ENCODE measurements at regions not wholly inside any gene's neighbourhood (a gene's known extent, or its start where the extent isn't known, plus 50 kb on each side); places are given as distances from the start of the nearest gene placed in this dataset.

DNA sequence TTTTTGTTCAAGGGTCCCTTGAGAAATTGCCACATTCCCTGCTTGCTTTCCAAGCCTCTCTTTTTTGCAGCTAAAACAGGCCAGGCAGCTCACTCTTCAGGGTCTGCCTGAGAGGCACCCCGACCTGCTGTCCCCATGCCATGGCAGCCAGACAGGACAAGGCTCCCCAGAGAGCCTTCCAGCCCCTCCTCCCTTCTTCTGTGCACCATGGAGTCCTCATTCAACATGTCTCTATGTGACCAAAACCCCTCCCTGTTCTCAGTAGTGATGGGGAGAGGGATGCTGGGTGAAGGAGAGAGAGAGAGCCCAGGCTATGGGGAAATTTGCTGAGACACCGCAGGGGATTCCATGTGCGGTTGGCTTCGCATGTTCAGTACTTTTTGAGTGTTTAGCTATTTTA is 384.2 kb upstream of the ZNF507 start:
- H3K79me2 ChIP-seq (ENCODE audit: insufficient read depth, low read depth, low read length), result no peaks in the 10 kb centered on the region
- no peaks in the 10 kb centered on the region for H3K36me3 ChIP-seq (ENCODE audit: insufficient read depth, low read length)
- no peak for DNase-seq (ENCODE audit: low spot score)
- H3K9me3 ChIP-seq (ENCODE audit: low read length), result no peaks in the 10 kb centered on the region
- CTCF ChIA-PET (ENCODE audit: unreplicated experiment), result no interaction called here
- intact Hi-C loops (cut with micrococcal nuclease; ENCODE audit: unreplicated experiment), result no loop called here
- no peak for TF ChIP-seq EZH2phosphoT487 (IDR thresholded peaks at IDR 0.05; ENCODE audit: borderline replicate concordance, low read depth, low read length)
- TF ChIP-seq, protein P1, sequence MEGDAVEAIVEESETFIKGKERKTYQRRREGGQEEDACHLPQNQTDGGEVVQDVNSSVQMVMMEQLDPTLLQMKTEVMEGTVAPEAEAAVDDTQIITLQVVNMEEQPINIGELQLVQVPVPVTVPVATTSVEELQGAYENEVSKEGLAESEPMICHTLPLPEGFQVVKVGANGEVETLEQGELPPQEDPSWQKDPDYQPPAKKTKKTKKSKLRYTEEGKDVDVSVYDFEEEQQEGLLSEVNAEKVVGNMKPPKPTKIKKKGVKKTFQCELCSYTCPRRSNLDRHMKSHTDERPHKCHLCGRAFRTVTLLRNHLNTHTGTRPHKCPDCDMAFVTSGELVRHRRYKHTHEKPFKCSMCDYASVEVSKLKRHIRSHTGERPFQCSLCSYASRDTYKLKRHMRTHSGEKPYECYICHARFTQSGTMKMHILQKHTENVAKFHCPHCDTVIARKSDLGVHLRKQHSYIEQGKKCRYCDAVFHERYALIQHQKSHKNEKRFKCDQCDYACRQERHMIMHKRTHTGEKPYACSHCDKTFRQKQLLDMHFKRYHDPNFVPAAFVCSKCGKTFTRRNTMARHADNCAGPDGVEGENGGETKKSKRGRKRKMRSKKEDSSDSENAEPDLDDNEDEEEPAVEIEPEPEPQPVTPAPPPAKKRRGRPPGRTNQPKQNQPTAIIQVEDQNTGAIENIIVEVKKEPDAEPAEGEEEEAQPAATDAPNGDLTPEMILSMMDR (conservative IDR thresholded peaks at IDR 0.05; ENCODE audit: low read length), result no peak
- no peaks in the 10 kb centered on the region for H3K9me2 ChIP-seq (ENCODE audit: insufficient read depth, low read length)
- H3K4me3 ChIP-seq (ENCODE audit: low read depth, low read length, poor library complexity, severe bottlenecking), result no peak overlapping the region
- H3K4me2 ChIP-seq (ENCODE audit: low read length), result no peak overlapping the region
- POLR2A ChIA-PET, result no interaction called here
- no peaks in the 10 kb centered on the region for H3K4me1 ChIP-seq (ENCODE audit: insufficient read depth, low read length, poor library complexity, severe bottlenecking)
- no peaks in the 10 kb centered on the region for H4K20me1 ChIP-seq (ENCODE audit: insufficient read depth, low read length)
- BruUV-seq (replicated peaks), result no TSS peak
- H3K27ac ChIP-seq (ENCODE audit: low read depth, low read length, poor library complexity, severe bottlenecking), result no peak overlapping the region
- no peak overlapping the region for H2AFZ ChIP-seq (ENCODE audit: low read length)

DNA sequence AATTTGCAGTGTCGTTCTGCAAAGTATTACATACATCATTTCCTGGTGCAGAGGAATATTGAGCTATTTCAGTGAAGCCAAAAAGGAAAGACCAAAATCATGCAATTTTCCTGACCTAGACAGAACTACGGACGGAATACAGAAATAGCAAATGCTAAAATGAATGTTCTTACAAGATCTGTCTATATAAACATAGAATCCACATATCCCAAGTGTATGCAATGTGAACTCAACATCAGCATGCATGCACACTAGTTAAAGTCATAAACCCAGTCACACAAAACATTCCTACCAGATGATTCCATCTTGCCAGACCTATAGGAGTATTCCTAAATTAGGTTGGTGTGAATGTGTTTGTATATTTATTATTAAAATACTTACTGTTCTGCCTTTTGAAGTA is 383.7 kb upstream of the ZNF507 start:
- no peak for DNase-seq (ENCODE audit: low spot score)
- no peaks in the 10 kb centered on the region for H3K79me2 ChIP-seq (ENCODE audit: insufficient read depth, low read depth, low read length)
- no peaks in the 10 kb centered on the region for H3K9me2 ChIP-seq (ENCODE audit: insufficient read depth, low read length)
- no peaks in the 10 kb centered on the region for H4K20me1 ChIP-seq (ENCODE audit: insufficient read depth, low read length)
- POLR2A ChIA-PET, result no interaction called here
- no peak overlapping the region for H3K27ac ChIP-seq (ENCODE audit: low read depth, low read length, poor library complexity, severe bottlenecking)
- H3K4me2 ChIP-seq (ENCODE audit: low read length), result no peak overlapping the region
- CTCF ChIA-PET (ENCODE audit: unreplicated experiment), result interaction anchor here (0.5 kb wide), 1 partner anchor 20 kb away, joined by 3 read pairs; no protein-coding TSS in a partner anchor
- BruUV-seq (replicated peaks), result no TSS peak
- H3K36me3 ChIP-seq (ENCODE audit: insufficient read depth, low read length), result no peaks in the 10 kb centered on the region
- TF ChIP-seq EZH2phosphoT487 (IDR thresholded peaks at IDR 0.05; ENCODE audit: borderline replicate concordance, low read depth, low read length), result no peak
- TF ChIP-seq, protein P1 (conservative IDR thresholded peaks at IDR 0.05; ENCODE audit: low read length), result no peak
- intact Hi-C loops (cut with micrococcal nuclease; ENCODE audit: unreplicated experiment), result no loop called here
- no peaks in the 10 kb centered on the region for H3K9me3 ChIP-seq (ENCODE audit: low read length)
- H3K4me3 ChIP-seq (ENCODE audit: low read depth, low read length, poor library complexity, severe bottlenecking), result no peak overlapping the region
- H3K4me1 ChIP-seq (ENCODE audit: insufficient read depth, low read length, poor library complexity, severe bottlenecking), result no peaks in the 10 kb centered on the region
- H2AFZ ChIP-seq (ENCODE audit: low read length), result no peak overlapping the region

DNA sequence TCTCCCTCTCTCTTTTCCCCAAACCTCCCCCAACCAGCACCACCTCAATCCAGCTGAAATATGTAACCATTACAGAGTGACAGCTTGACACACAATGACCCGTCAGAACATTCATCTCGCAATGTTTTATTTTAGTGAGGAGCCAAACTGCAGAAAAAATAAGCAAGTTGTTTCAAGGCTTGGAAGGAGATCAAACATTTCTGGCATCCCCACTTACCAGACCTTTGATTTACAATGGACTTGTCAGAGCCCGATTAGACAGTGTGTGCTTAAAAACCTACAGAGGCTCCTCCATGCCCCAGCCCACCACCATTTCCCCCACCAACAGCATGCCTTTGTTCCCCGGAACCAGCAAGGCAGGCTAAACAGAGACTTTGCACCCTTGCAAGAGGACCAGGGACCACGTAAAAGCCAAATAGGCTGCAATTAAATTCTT is 382.8 kb upstream of the ZNF507 start:
- Histone ChIP-seq H3K4me1 (ENCODE audit: insufficient read depth, low read length, poor library complexity, severe bottlenecking) (no peaks in the 10 kb centered on the region), H3K27ac (ENCODE audit: low read depth, low read length, poor library complexity, severe bottlenecking) (no peak overlapping the region), H3K4me3 (ENCODE audit: low read depth, low read length, poor library complexity, severe bottlenecking) (no peak overlapping the region), H3K9me2 (ENCODE audit: insufficient read depth, low read length) (no peaks in the 10 kb centered on the region), H3K9me3 (ENCODE audit: low read length) (no peaks in the 10 kb centered on the region), H3K36me3 (ENCODE audit: insufficient read depth, low read length) (no peaks in the 10 kb centered on the region), H3K79me2 (ENCODE audit: insufficient read depth, low read depth, low read length) (no peaks in the 10 kb centered on the region), H4K20me1 (ENCODE audit: insufficient read depth, low read length) (no peaks in the 10 kb centered on the region), H3K4me2 (ENCODE audit: low read length) (no peak overlapping the region), H2AFZ (ENCODE audit: low read length) (no peak overlapping the region)
- POLR2A ChIA-PET, result no interaction called here
- intact Hi-C loops (cut with micrococcal nuclease; ENCODE audit: unreplicated experiment), result no loop called here
- CTCF ChIA-PET (ENCODE audit: unreplicated experiment), result no interaction called here
- TF ChIP-seq EZH2phosphoT487 (IDR thresholded peaks at IDR 0.05; ENCODE audit: borderline replicate concordance, low read depth, low read length), result no peak
- TF ChIP-seq, protein P1 (conservative IDR thresholded peaks at IDR 0.05; ENCODE audit: low read length), result no peak
- no TSS peak for BruUV-seq (replicated peaks)
- no peak for DNase-seq (ENCODE audit: low spot score)
